Glutamatergic neuron (in vitro differentiated cells): ENCODE measurements at regions not wholly inside any gene's neighbourhood (a gene's known extent, or its start where the extent isn't known, plus 50 kb on each side); places are given as distances from the start of the nearest gene placed in this dataset.

Experiments used
- DNase-seq: peaks from one replicate; pipeline ENCODE4 v3.0.0; 2022
- H3K27ac Mint-ChIP-seq: one replicate; pipeline ENCODE4 v1.8.0; 2020; ENCODE audit warnings: mild to moderate bottlenecking, mixed read lengths, inconsistent platforms; ENCODE audit not compliant: unreplicated experiment
- H3K27me3 Mint-ChIP-seq: one replicate; pipeline ENCODE4 v1.8.0; 2020; ENCODE audit warnings: mild to moderate bottlenecking, moderate library complexity, mixed read lengths, inconsistent platforms; ENCODE audit not compliant: unreplicated experiment
- H3K36me3 Mint-ChIP-seq: one replicate; pipeline ENCODE4 v1.8.0; 2020; ENCODE audit warnings: mild to moderate bottlenecking, mixed read lengths, inconsistent platforms; ENCODE audit not compliant: unreplicated experiment
- H3K4me1 Mint-ChIP-seq: one replicate; pipeline ENCODE4 v1.8.0; 2020; ENCODE audit warnings: mild to moderate bottlenecking, low read depth, mixed read lengths, inconsistent platforms; ENCODE audit not compliant: unreplicated experiment
- H3K4me3 Mint-ChIP-seq: one replicate; pipeline ENCODE4 v1.8.0; 2020; ENCODE audit warnings: mild to moderate bottlenecking, mixed read lengths, inconsistent platforms; ENCODE audit not compliant: unreplicated experiment
- H3K9me3 Mint-ChIP-seq: one replicate; pipeline ENCODE4 v1.8.0; 2020; ENCODE audit warnings: mild to moderate bottlenecking, moderate library complexity, mixed read lengths, inconsistent platforms; ENCODE audit not compliant: unreplicated experiment
- TF ChIP-seq, protein P1 (sequence below): fragments of 200-600 bp; sonication (generic); IDR thresholded peaks from one replicate; pipeline ENCODE4 v1.5.0; 2021; ENCODE audit not compliant: partially characterized antibody, unreplicated experiment

DNA sequence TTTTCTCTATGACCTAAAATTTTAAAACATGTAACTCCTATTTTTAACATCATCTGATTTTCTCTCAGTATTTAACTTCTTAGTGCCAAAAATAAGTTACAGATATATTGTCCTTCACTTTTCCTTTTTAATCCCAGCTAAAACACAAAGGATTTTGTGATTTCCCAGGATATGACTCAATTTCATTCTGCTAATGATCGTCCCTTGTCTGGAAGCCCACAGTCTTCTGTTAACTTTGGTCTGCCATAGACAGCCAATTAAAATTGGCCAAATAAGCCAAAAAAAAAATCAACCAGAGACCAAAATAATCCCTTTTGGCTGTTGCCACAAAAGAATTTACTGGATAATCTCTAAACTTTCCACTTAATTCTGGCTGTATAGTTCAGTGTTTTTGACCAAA lies 124.5 kb upstream of the FST start:
- Mint-ChIP-seq H3K27ac (no peak overlapping the region), H3K36me3 (no peaks in the 10 kb centered on the region), H3K4me1 (no peaks in the 10 kb centered on the region), H3K9me3 (no peaks in the 10 kb centered on the region), H3K27me3 (no peaks in the 10 kb centered on the region), H3K4me3 (no peak overlapping the region)
- no peak for DNase-seq
- TF ChIP-seq, protein P1, sequence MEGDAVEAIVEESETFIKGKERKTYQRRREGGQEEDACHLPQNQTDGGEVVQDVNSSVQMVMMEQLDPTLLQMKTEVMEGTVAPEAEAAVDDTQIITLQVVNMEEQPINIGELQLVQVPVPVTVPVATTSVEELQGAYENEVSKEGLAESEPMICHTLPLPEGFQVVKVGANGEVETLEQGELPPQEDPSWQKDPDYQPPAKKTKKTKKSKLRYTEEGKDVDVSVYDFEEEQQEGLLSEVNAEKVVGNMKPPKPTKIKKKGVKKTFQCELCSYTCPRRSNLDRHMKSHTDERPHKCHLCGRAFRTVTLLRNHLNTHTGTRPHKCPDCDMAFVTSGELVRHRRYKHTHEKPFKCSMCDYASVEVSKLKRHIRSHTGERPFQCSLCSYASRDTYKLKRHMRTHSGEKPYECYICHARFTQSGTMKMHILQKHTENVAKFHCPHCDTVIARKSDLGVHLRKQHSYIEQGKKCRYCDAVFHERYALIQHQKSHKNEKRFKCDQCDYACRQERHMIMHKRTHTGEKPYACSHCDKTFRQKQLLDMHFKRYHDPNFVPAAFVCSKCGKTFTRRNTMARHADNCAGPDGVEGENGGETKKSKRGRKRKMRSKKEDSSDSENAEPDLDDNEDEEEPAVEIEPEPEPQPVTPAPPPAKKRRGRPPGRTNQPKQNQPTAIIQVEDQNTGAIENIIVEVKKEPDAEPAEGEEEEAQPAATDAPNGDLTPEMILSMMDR = no peak

GRCh38 chr5:53357439-53357838 lies 123.0 kb upstream of the FST start:
- TF ChIP-seq, protein P1 = no peak
- no peak for DNase-seq
- H3K4me1 Mint-ChIP-seq = no peaks in the 10 kb centered on the region
- H3K9me3 Mint-ChIP-seq = no peaks in the 10 kb centered on the region
- no peaks in the 10 kb centered on the region for H3K27me3 Mint-ChIP-seq
- no peak overlapping the region for H3K4me3 Mint-ChIP-seq
- no peaks in the 10 kb centered on the region for H3K36me3 Mint-ChIP-seq
- no peak overlapping the region for H3K27ac Mint-ChIP-seq

DNA sequence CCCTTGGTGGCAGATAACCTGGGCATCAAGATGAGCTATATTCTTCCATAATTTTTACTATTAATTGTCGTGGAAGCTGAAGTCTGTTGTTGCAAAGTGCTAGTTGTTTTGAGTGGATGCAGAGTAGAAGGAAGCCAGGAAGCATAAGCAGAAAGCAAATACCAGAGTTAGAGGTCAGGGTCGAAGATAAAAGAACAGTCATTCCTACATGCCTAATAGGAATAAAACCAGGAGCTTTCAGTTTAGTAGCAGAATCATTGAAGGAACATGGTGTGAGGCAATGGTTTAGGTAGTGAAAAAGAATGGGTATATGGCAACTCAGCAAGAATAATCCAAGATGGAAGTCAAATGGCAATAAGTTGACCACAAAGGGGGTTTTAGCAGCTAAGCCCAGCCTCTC lies 121.6 kb upstream of the FST start:
- no peak for DNase-seq

GRCh38 chr5:53359916-53360517 lies 120.4 kb upstream of the FST start:
- Mint-ChIP-seq H3K36me3 (no peaks in the 10 kb centered on the region), H3K4me3 (no peak overlapping the region), H3K4me1 (no peaks in the 10 kb centered on the region), H3K27me3 (no peaks in the 10 kb centered on the region), H3K9me3 (no peaks in the 10 kb centered on the region), H3K27ac (no peak overlapping the region)
- no peak for DNase-seq
- TF ChIP-seq, protein P1 = no peak

More for the DNA sequence above, 121.6 kb upstream of the FST start:
- TF ChIP-seq, protein P1 = no peak
- Mint-ChIP-seq H3K27ac (no peak overlapping the region), H3K27me3 (no peaks in the 10 kb centered on the region), H3K4me3 (no peak overlapping the region), H3K4me1 (no peaks in the 10 kb centered on the region), H3K36me3 (no peaks in the 10 kb centered on the region), H3K9me3 (no peaks in the 10 kb centered on the region)

- Mint-ChIP-seq H3K27me3 (no peaks in the 10 kb centered on the region), H3K4me1 (no peaks in the 10 kb centered on the region), H3K36me3 (no peaks in the 10 kb centered on the region), H3K9me3 (no peaks in the 10 kb centered on the region), H3K4me3 (no peak overlapping the region), H3K27ac (no peak overlapping the region)
- TF ChIP-seq, protein P1 = no peak
- DNase-seq = no peak
These were observed 119.6 kb upstream of the FST start for GRCh38 chr5:53360811-53361210.
